PC-3 (cell line): ENCODE measurements at regions not wholly inside any gene's neighbourhood (a gene's known extent, or its start where the extent isn't known, plus 50 kb on each side); places are given as distances from the start of the nearest gene placed in this dataset.

Experiments
- ATAC-seq: fragments of 200-7000 bp; cut with Tn5 transposase; 2 replicates; pipeline ENCODE4 v1.9.1; 2020; ENCODE audit warnings: mild to moderate bottlenecking, moderate library complexity
- BruUV-seq: library from RNA; stranded (reverse); fragments of 400-500 nt; replicated peaks from 2 replicates; lab custom pipeline; 2021; lab: Mats Ljungman, UMichigan
- CTCF ChIA-PET: fragments of 300-600 bp; sonication (Branson Sonifier 250); formaldehyde crosslinking; loops from one replicate; lab custom pipeline; 2022; ENCODE audit warnings: antibody characterized with exemption; lab: Charles Lee
- POLR2A ChIA-PET: fragments of 300-600 bp; sonication (Branson Sonifier 250); formaldehyde crosslinking; loops from one replicate; lab custom pipeline; 2022; ENCODE audit warnings: antibody characterized with exemption; ENCODE audit not compliant: unreplicated experiment; lab: Charles Lee
- DNase-seq: peaks from one replicate; pipeline ENCODE4 v3.0.0-alpha.2; 2015
- H2AFZ ChIP-seq: fragments of 300-600 bp; sonication (generic); 2 replicates; pipeline ENCODE4 v1.6.0; 2016; ENCODE audit warnings: antibody characterized with exemption, low read length
- H3F3A ChIP-seq: fragments of 300-600 bp; sonication (generic); one replicate; pipeline ENCODE4 v1.6.0; 2017; ENCODE audit warnings: antibody characterized with exemption, low read length, control low read depth, mild to moderate bottlenecking; ENCODE audit not compliant: unreplicated experiment
- H3K27ac ChIP-seq: fragments of 300-600 bp; sonication (generic); 2 replicates; pipeline ENCODE4 v1.5.1; 2016; ENCODE audit warnings: mild to moderate bottlenecking, low read length
- H3K27me3 ChIP-seq: fragments of 300-600 bp; sonication (generic); 2 replicates; pipeline ENCODE4 v1.6.1; 2016; ENCODE audit warnings: low read length, mixed read lengths
- H3K36me3 ChIP-seq: fragments of 300-600 bp; sonication (generic); 2 replicates; pipeline ENCODE4 v1.6.1; 2016; ENCODE audit warnings: low read depth, mixed run types, low read length, mixed read lengths
- H3K4me1 ChIP-seq: fragments of 300-600 bp; sonication (generic); 2 replicates; pipeline ENCODE4 v1.5.1; 2016; ENCODE audit warnings: low read length; ENCODE audit not compliant: insufficient read depth
- H3K4me2 ChIP-seq: fragments of 300-600 bp; sonication (generic); 2 replicates; pipeline ENCODE4 v1.6.0; 2016; ENCODE audit warnings: low read length
- H3K4me3 ChIP-seq: fragments of 300-600 bp; sonication (generic); 2 replicates; pipeline ENCODE4 v1.5.1; 2016; ENCODE audit warnings: mild to moderate bottlenecking, low read length, mixed read lengths
- H3K79me2 ChIP-seq: fragments of 300-600 bp; sonication (generic); 2 replicates; pipeline ENCODE4 v1.6.1; 2017; ENCODE audit warnings: low read length, mixed read lengths
- H3K9ac ChIP-seq: fragments of 300-600 bp; sonication (generic); 2 replicates; pipeline ENCODE4 v1.6.0; 2016; ENCODE audit warnings: mild to moderate bottlenecking, low read length
- H3K9me2 ChIP-seq: fragments of 300-600 bp; sonication (generic); replicated peaks from 2 replicates; pipeline ENCODE4 v1.6.1; 2016; ENCODE audit warnings: mixed run types, low read length, mixed read lengths
- H3K9me3 ChIP-seq: fragments of 300-600 bp; sonication (generic); 2 replicates; pipeline ENCODE4 v1.6.1; 2016; ENCODE audit warnings: low read length, mixed read lengths
- H4K20me1 ChIP-seq: fragments of 300-600 bp; sonication (generic); 2 replicates; pipeline ENCODE4 v1.6.1; 2016; ENCODE audit warnings: low read length, mixed read lengths
- EZH2 ChIP-seq: fragments of 300-600 bp; sonication (generic); IDR thresholded peaks from one replicate; pipeline ENCODE4 v1.6.1; 2017; ENCODE audit warnings: antibody characterized with exemption, mild to moderate bottlenecking, low read length; ENCODE audit not compliant: unreplicated experiment
- EZH2phosphoT487 ChIP-seq: fragments of 300-600 bp; sonication (generic); IDR thresholded peaks from 2 replicates; pipeline ENCODE4 v1.6.1; 2018; ENCODE audit warnings: mild to moderate bottlenecking, antibody characterized with exemption, low read length, borderline replicate concordance
- intact Hi-C: fragments of 100-400 bp; cut with micrococcal nuclease; formaldehyde crosslinking; loops from 2 replicates; pipeline ENCODE4 v1.9.0; 2023
- TF ChIP-seq, protein P1 (sequence below): fragments of 300-600 bp; sonication (generic); conservative IDR thresholded peaks from 2 replicates; pipeline ENCODE4 v1.5.1; 2017; ENCODE audit warnings: antibody characterized with exemption, low read depth, mild to moderate bottlenecking, low read length

DNA sequence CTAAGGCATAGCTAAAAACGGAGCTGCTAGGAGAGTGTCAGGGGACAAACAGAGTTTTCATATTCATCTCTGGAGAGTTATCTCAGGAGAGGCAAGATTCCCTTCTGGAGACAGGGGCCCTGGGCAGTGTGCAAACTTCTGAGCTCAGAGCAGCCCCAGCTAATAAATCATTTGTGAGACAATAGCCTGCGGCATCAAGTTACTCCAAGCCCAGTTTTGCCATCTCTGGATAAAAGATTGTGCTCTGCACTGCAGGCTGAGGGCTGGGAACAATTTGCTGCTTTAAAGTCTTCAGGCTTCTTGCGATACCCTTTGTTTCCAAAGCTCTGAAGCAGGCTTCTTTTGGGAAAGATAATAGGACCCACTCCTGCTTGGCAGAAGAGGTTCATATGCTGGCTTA is 164.3 kb upstream of the BRINP1 start:
- Histone ChIP-seq H4K20me1 (no peaks in the 10 kb centered on the region), H3K4me2 (no peak overlapping the region), H3K9me3 (no peaks in the 10 kb centered on the region), H3K9me2 (no peaks in the 10 kb centered on the region), H3K27ac (no peak overlapping the region), H3K27me3 (no peaks in the 10 kb centered on the region), H2AFZ (no peak overlapping the region), H3K4me1 (no peaks in the 10 kb centered on the region), H3K4me3 (no peak overlapping the region), H3K36me3 (no peaks in the 10 kb centered on the region), H3K79me2 (no peaks in the 10 kb centered on the region), H3F3A (no peaks in the 10 kb centered on the region), H3K9ac (no peak overlapping the region)
- ATAC-seq, result no peak
- TF ChIP-seq, protein P1, sequence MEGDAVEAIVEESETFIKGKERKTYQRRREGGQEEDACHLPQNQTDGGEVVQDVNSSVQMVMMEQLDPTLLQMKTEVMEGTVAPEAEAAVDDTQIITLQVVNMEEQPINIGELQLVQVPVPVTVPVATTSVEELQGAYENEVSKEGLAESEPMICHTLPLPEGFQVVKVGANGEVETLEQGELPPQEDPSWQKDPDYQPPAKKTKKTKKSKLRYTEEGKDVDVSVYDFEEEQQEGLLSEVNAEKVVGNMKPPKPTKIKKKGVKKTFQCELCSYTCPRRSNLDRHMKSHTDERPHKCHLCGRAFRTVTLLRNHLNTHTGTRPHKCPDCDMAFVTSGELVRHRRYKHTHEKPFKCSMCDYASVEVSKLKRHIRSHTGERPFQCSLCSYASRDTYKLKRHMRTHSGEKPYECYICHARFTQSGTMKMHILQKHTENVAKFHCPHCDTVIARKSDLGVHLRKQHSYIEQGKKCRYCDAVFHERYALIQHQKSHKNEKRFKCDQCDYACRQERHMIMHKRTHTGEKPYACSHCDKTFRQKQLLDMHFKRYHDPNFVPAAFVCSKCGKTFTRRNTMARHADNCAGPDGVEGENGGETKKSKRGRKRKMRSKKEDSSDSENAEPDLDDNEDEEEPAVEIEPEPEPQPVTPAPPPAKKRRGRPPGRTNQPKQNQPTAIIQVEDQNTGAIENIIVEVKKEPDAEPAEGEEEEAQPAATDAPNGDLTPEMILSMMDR, result no peak
- TF ChIP-seq EZH2, result no peak
- TF ChIP-seq EZH2phosphoT487, result no peak
- DNase-seq, result no peak
- CTCF ChIA-PET, result no interaction called here
- BruUV-seq, result no TSS peak
- POLR2A ChIA-PET, result no interaction called here
- intact Hi-C loops, result no loop called here

DNA sequence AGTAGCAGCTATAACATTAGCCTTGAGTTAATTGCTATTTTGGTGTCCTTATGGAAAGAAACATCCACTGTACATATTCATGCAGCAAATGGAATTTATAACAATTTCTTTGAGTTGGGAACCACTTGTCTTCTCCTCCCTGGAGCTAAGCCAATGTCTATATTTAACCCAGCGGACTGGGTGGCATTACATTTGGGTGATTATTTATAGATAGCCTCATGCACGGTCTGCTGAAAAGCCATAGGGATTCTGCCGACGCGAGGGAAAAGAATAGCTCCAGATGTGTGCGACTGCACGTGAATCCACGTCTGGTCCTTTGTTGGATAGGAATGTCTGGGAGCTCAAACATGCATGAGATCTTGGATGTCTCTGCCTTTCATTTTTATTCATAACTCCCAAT is 157.5 kb upstream of the BRINP1 start:
- H3K9me2 ChIP-seq, result no peaks in the 10 kb centered on the region
- H3K27ac ChIP-seq, result no peak overlapping the region
- no peaks in the 10 kb centered on the region for H3K36me3 ChIP-seq
- no peak overlapping the region for H3K4me2 ChIP-seq
- H2AFZ ChIP-seq, result no peak overlapping the region
- ChIA-PET CTCF (no interaction called here), POLR2A (no interaction called here)
- no peaks in the 10 kb centered on the region for H3K27me3 ChIP-seq
- TF ChIP-seq, protein P1, result no peak
- TF ChIP-seq EZH2phosphoT487 (no peak), EZH2 (no peak)
- no peaks in the 10 kb centered on the region for H3K79me2 ChIP-seq
- intact Hi-C loops, result no loop called here
- H3K9me3 ChIP-seq, result no peaks in the 10 kb centered on the region
- BruUV-seq, result no TSS peak
- no peaks in the 10 kb centered on the region for H3K4me1 ChIP-seq
- H3K4me3 ChIP-seq, result no peak overlapping the region
- H3K9ac ChIP-seq, result no peak overlapping the region
- no peaks in the 10 kb centered on the region for H3F3A ChIP-seq
- DNase-seq, result no peak
- no peaks in the 10 kb centered on the region for H4K20me1 ChIP-seq
- ATAC-seq, result no peak

DNA sequence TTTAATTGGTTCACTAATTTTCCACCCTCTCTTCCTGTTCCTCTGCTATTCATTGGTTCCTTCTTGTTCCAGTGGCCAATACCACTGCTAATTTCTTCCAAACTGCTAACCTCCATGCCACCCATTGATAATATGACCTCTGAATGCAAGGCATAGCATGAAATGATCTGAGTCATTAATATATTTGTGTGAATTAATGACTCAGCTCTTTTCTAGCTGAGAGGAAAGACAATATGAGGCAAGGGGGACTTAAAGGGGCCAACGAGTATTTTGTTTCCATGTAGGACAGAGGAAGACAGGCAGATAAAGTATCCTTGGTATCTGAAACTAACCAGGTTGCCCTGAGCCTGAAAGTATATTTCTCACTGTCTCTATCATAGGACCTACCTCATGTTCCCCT is 154.3 kb upstream of the BRINP1 start:
- Histone ChIP-seq H3K9me2 (no peaks in the 10 kb centered on the region), H3K9me3 (no peaks in the 10 kb centered on the region), H3K4me2 (no peak overlapping the region), H3K27me3 (no peaks in the 10 kb centered on the region), H3K27ac (no peak overlapping the region), H3F3A (no peaks in the 10 kb centered on the region), H3K79me2 (no peaks in the 10 kb centered on the region), H3K9ac (no peak overlapping the region), H3K36me3 (no peaks in the 10 kb centered on the region), H3K4me1 (no peaks in the 10 kb centered on the region), H4K20me1 (no peaks in the 10 kb centered on the region), H3K4me3 (no peak overlapping the region), H2AFZ (no peak overlapping the region)
- DNase-seq, result no peak
- ATAC-seq, result no peak
- TF ChIP-seq EZH2 (no peak), EZH2phosphoT487 (no peak)
- TF ChIP-seq, protein P1, result no peak
- BruUV-seq, result no TSS peak
- CTCF ChIA-PET, result no interaction called here
- intact Hi-C loops, result no loop called here
- POLR2A ChIA-PET, result no interaction called here
